ENCODE measurements at regions not wholly inside any gene's neighbourhood (a gene's known extent, or its start where the extent isn't known, plus 50 kb on each side); places are given as distances from the start of the nearest gene placed in this dataset.

DNA sequence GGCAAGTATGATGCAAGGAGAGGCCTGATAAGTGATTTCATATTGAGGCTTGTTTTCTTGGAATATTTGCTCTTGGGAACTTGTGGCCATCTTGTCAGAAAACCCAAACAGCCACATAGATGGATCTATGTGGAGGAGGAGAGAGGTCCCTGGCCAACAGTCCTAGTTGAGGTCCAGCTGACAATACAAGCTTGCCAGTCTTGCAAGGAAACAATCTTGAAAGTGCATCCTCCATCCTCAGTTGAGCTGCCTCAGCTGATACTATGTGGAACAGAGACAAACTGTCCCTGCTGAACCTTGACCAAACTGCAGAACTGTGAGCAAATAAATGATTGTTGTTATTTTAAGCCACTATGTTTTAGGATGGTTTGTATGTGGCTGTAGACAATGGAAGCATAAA, 146.4 kb downstream of the TMX1 start:
- no peak overlapping the region for H3K27ac ChIP-seq (ENCODE audit: insufficient read depth, low read depth, low read length)
- dilution Hi-C loops (cut with MboI; ENCODE audit: extremely low pct_ligation_motif_present, low sequenced_read_pairs) (no loop called here), intact Hi-C loops (cut with micrococcal nuclease) (no loop called here)
- H4K20me1 ChIP-seq (replicated peaks; ENCODE audit: control insufficient read depth, extremely low read depth, insufficient read depth, low read length) = no peaks in the 10 kb centered on the region
- no peaks in the 10 kb centered on the region for H3K79me2 ChIP-seq (ENCODE audit: control insufficient read depth, insufficient read depth, low read length)
- TF ChIP-seq JUN (IDR thresholded peaks at IDR 0.05; ENCODE audit: borderline replicate concordance, insufficient read depth, insufficient read length, low read depth) (no peak), FOS (IDR thresholded peaks at IDR 0.05; ENCODE audit: borderline replicate concordance, insufficient read depth, low read length) (no peak), POLR2AphosphoS5 (IDR thresholded peaks at IDR 0.05; ENCODE audit: insufficient read depth, low read depth, low read length) (no peak)
- TF ChIP-seq, protein P1, sequence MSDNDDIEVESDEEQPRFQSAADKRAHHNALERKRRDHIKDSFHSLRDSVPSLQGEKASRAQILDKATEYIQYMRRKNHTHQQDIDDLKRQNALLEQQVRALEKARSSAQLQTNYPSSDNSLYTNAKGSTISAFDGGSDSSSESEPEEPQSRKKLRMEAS (IDR thresholded peaks at IDR 0.05; ENCODE audit: insufficient read depth, insufficient read length) = no peak
- FAIRE-seq (peak; percentile 35), DNase-seq (ENCODE audit: low read depth, low spot score) (no peak)
- H3K9ac ChIP-seq (replicated peaks; ENCODE audit: extremely low read depth, insufficient read depth, low read length) = no peak overlapping the region
- no peaks in the 10 kb centered on the region for H3K9me3 ChIP-seq (replicated peaks; ENCODE audit: control insufficient read depth, insufficient read depth, low read length)
- no TSS peak for BruUV-seq (replicated peaks)
- no peaks in the 10 kb centered on the region for H3K27me3 ChIP-seq (ENCODE audit: control insufficient read depth in 2 of 2, insufficient read depth in 2 of 2, low read length in 2 of 2)
- peaks cover 4% of the 10 kb centered on the region for H3K9me1 ChIP-seq (replicated peaks; ENCODE audit: control insufficient read depth, extremely low read depth, insufficient read depth, low read length)
- peaks cover 11% of the 10 kb centered on the region for H3K4me1 ChIP-seq (ENCODE audit: control insufficient read depth, extremely low read depth, insufficient read depth, low read length)
- no peak overlapping the region for H2AFZ ChIP-seq (ENCODE audit: low read depth, low read length)
- no peak overlapping the region for H3K4me3 ChIP-seq (replicated peaks in 1 of 3; ENCODE audit: insufficient read depth in 1 of 3, low read depth in 1 of 3, low read length in 3 of 3)
- H3K4me2 ChIP-seq (ENCODE audit: insufficient read depth, low read length) = no peak overlapping the region
- POLR2A ChIA-PET = no interaction called here
- CTCF ChIA-PET = interaction anchor here (1.0 to 1.9 kb wide), 4 partner anchors 16 to 394 kb away, joined by 3 to 4 read pairs (median 3); no protein-coding TSS in a partner anchor
- no peaks in the 10 kb centered on the region for H3K36me3 ChIP-seq (ENCODE audit: control insufficient read depth in 2 of 2, extremely low read depth in 1 of 2, insufficient read depth in 2 of 2, low read length in 2 of 2)

DNA sequence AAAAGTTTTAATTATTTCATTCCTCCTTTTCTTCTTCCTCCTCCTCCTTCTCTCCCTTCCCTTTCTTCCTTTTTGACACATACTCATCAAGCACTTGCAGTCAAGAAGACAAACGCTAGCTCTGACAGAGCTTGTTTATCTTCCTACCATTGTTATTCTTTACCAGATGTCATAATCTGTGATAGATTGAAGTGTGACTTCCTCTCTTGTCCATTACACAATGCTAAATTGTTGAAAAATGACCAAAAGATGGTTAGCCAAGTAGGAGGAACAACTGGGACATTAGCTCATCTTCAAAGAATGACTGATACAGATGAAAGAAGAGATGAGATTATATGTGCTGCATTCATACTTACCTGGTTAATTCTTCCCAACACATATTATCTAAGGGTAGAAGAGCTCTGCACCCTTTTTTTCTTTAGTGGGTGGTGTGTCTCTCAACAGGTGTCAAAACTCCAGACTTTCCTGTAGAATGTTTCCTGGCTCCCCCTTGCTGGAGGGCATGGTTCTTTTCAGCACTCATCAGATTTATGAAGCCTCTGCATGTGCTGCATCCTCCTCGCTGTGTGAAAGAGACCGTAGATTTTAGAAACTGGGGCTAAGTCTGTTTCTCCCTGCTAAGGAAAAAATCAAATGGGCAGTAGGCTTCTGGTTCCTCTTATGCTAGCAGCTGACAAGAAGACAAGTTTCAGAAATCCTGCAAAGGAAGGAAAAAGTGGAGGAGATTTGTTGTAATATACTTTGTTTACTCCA, 147.1 kb downstream of the TMX1 start:
- no peaks in the 10 kb centered on the region for H4K20me1 ChIP-seq (replicated peaks; ENCODE audit: control insufficient read depth, extremely low read depth, insufficient read depth, low read length)
- no peak for TF ChIP-seq POLR2A (IDR thresholded peaks at IDR 0.05; ENCODE audit: low read depth, low read length)
- no peak for TF ChIP-seq POLR2AphosphoS5 (IDR thresholded peaks at IDR 0.05; ENCODE audit: insufficient read depth, low read depth, low read length)
- no peak for TF ChIP-seq GATA2 (IDR thresholded peaks at IDR 0.05; ENCODE audit: insufficient read depth, insufficient read length, low read depth, low read length)
- no peak for TF ChIP-seq JUN (IDR thresholded peaks at IDR 0.05; ENCODE audit: borderline replicate concordance, insufficient read depth, insufficient read length, low read depth)
- TF ChIP-seq, protein P1 (IDR thresholded peaks at IDR 0.05; ENCODE audit: insufficient read depth, insufficient read length) = no peak
- TF ChIP-seq EZH2 (IDR thresholded peaks at IDR 0.05; ENCODE audit: borderline replicate concordance, low read depth, low read length, severe bottlenecking) = no peak
- TF ChIP-seq, protein P2, sequence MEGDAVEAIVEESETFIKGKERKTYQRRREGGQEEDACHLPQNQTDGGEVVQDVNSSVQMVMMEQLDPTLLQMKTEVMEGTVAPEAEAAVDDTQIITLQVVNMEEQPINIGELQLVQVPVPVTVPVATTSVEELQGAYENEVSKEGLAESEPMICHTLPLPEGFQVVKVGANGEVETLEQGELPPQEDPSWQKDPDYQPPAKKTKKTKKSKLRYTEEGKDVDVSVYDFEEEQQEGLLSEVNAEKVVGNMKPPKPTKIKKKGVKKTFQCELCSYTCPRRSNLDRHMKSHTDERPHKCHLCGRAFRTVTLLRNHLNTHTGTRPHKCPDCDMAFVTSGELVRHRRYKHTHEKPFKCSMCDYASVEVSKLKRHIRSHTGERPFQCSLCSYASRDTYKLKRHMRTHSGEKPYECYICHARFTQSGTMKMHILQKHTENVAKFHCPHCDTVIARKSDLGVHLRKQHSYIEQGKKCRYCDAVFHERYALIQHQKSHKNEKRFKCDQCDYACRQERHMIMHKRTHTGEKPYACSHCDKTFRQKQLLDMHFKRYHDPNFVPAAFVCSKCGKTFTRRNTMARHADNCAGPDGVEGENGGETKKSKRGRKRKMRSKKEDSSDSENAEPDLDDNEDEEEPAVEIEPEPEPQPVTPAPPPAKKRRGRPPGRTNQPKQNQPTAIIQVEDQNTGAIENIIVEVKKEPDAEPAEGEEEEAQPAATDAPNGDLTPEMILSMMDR (IDR thresholded peaks at IDR 0.05; ENCODE audit: extremely low read depth in 1 of 2, insufficient read depth in 1 of 2, low read depth in 1 of 2, low read length in 2 of 2) = no peak
- no peak for TF ChIP-seq MYC (IDR thresholded peaks at IDR 0.05; ENCODE audit: low read depth, low read length)
- TF ChIP-seq FOS (IDR thresholded peaks at IDR 0.05; ENCODE audit: borderline replicate concordance, insufficient read depth, low read length) = no peak
- DNase-seq (ENCODE audit: low read depth, low spot score) = peak; percentile 35
- no peak overlapping the region for H3K4me3 ChIP-seq (replicated peaks in 1 of 3; ENCODE audit: insufficient read depth in 1 of 3, low read depth in 1 of 3, low read length in 3 of 3)
- ChIA-PET POLR2A (no interaction called here), CTCF (interaction anchor here (1.0 to 1.9 kb wide), 4 partner anchors 17 to 394 kb away, joined by 3 to 4 read pairs (median 3); no protein-coding TSS in a partner anchor)
- H3K9ac ChIP-seq (replicated peaks; ENCODE audit: extremely low read depth, insufficient read depth, low read length) = no peak overlapping the region
- H3K79me2 ChIP-seq (ENCODE audit: control insufficient read depth, insufficient read depth, low read length) = no peaks in the 10 kb centered on the region
- dilution Hi-C loops (cut with MboI; ENCODE audit: extremely low pct_ligation_motif_present, low sequenced_read_pairs) = no loop called here
- FAIRE-seq = peak; percentile 61
- H3K4me1 ChIP-seq (ENCODE audit: control insufficient read depth, extremely low read depth, insufficient read depth, low read length) = peaks cover 11% of the 10 kb centered on the region
- H2AFZ ChIP-seq (ENCODE audit: low read depth, low read length) = peak overlapping the region; percentile 17
- H3K9me1 ChIP-seq (replicated peaks; ENCODE audit: control insufficient read depth, extremely low read depth, insufficient read depth, low read length) = peaks cover 4% of the 10 kb centered on the region
- BruUV-seq (replicated peaks) = no TSS peak
- intact Hi-C loops (cut with micrococcal nuclease) = no loop called here
- no peak overlapping the region for H3K4me2 ChIP-seq (ENCODE audit: insufficient read depth, low read length)
- no peaks in the 10 kb centered on the region for H3K27me3 ChIP-seq (ENCODE audit: control insufficient read depth in 2 of 2, insufficient read depth in 2 of 2, low read length in 2 of 2)
- no peaks in the 10 kb centered on the region for H3K36me3 ChIP-seq (ENCODE audit: control insufficient read depth in 2 of 2, extremely low read depth in 1 of 2, insufficient read depth in 2 of 2, low read length in 2 of 2)
- no peak overlapping the region for H3K27ac ChIP-seq (ENCODE audit: insufficient read depth, low read depth, low read length)
- H3K9me3 ChIP-seq (replicated peaks; ENCODE audit: control insufficient read depth, insufficient read depth, low read length) = no peaks in the 10 kb centered on the region

Data from endothelial cell of umbilical vein (primary cell).